Calu3 (cell line): ENCODE measurements at regions not wholly inside any gene's neighbourhood (a gene's known extent, or its start where the extent isn't known, plus 50 kb on each side); places are given as distances from the start of the nearest gene placed in this dataset.
"Not testable (repeated sequence)": the region's sequence is repeated elsewhere in the genome, so short reads cannot be mapped to it uniquely, and the experiment has no call there.

Experiments used
- BruUV-seq: library from RNA; stranded (reverse); fragments of 400-500 nt; replicated peaks from 2 replicates; lab custom pipeline; 2021; lab: Mats Ljungman, UMichigan
- CTCF ChIA-PET: fragments of 300-600 bp; sonication (Branson Sonifier 250); formaldehyde crosslinking; loops from one replicate; lab custom pipeline; 2022; ENCODE audit warnings: antibody characterized with exemption; lab: Charles Lee
- DNase-seq: peaks from one replicate; pipeline ENCODE4 v3.0.0; 2022
- H3K27ac Mint-ChIP-seq: one replicate; pipeline ENCODE4 v1.8.0; 2022; ENCODE audit warnings: mixed read lengths; ENCODE audit not compliant: unreplicated experiment
- H3K27me3 Mint-ChIP-seq: one replicate; pipeline ENCODE4 v1.8.0; 2022; ENCODE audit warnings: mixed read lengths; ENCODE audit not compliant: unreplicated experiment
- H3K36me3 Mint-ChIP-seq: one replicate; pipeline ENCODE4 v1.8.0; 2022; ENCODE audit warnings: mild to moderate bottlenecking, moderate library complexity, mixed read lengths; ENCODE audit not compliant: insufficient read depth, unreplicated experiment
- H3K4me1 Mint-ChIP-seq: one replicate; pipeline ENCODE4 v1.8.0; 2022; ENCODE audit warnings: mild to moderate bottlenecking, low read depth, mixed read lengths; ENCODE audit not compliant: unreplicated experiment
- H3K4me3 Mint-ChIP-seq: one replicate; pipeline ENCODE4 v1.8.0; 2022; ENCODE audit warnings: mild to moderate bottlenecking, low read depth, moderate library complexity, mixed read lengths; ENCODE audit not compliant: unreplicated experiment
- H3K9me3 Mint-ChIP-seq: one replicate; pipeline ENCODE4 v1.8.0; 2022; ENCODE audit warnings: low read depth, mixed read lengths; ENCODE audit not compliant: unreplicated experiment
- CTCF ChIP-seq: fragments of 200-600 bp; IDR thresholded peaks from one replicate; pipeline ENCODE4 v1.8.0; 2022; ENCODE audit warnings: antibody characterized with exemption; ENCODE audit not compliant: unreplicated experiment
- intact Hi-C: fragments of 100-400 bp; cut with micrococcal nuclease; formaldehyde crosslinking; loops from one replicate; pipeline ENCODE4 v1.10.0; 2022; ENCODE audit not compliant: unreplicated experiment

GRCh38 chr2:109720380-109721106 lies 73.6 kb upstream of the RGPD5 start:
- Mint-ChIP-seq H3K4me1 (no peaks in the 10 kb centered on the region), H3K9me3 (no peaks in the 10 kb centered on the region), H3K27me3 (no peaks in the 10 kb centered on the region), H3K4me3 (no peak overlapping the region), H3K36me3 (peaks cover 5% of the 10 kb centered on the region), H3K27ac (no peak overlapping the region)
- no peak for TF ChIP-seq CTCF
- intact Hi-C loops, result no loop called here
- no peak for DNase-seq
- CTCF ChIA-PET, result no interaction called here
- BruUV-seq, result no TSS peak

GRCh38 chr2:109721135-109721534 lies 73.0 kb upstream of the RGPD5 start:
- no peaks in the 10 kb centered on the region for H3K9me3 Mint-ChIP-seq
- peaks cover 5% of the 10 kb centered on the region for H3K36me3 Mint-ChIP-seq
- no TSS peak for BruUV-seq
- no peak for DNase-seq
- H3K27me3 Mint-ChIP-seq, result no peaks in the 10 kb centered on the region
- no peak overlapping the region for H3K27ac Mint-ChIP-seq
- peaks cover under 1% of the 10 kb centered on the region for H3K4me1 Mint-ChIP-seq
- CTCF ChIA-PET, result no interaction called here
- H3K4me3 Mint-ChIP-seq, result no peak overlapping the region
- no peak for TF ChIP-seq CTCF
- intact Hi-C loops, result no loop called here

- peaks cover 5% of the 10 kb centered on the region for H3K36me3 Mint-ChIP-seq
- BruUV-seq, result no TSS peak
Measured at GRCh38 chr2:109721626-109722025, 72.5 kb upstream of the RGPD5 start.

GRCh38 chr2:109722026-109722425 lies 72.1 kb upstream of the RGPD5 start:
- Mint-ChIP-seq H3K27ac (no peak overlapping the region), H3K27me3 (no peaks in the 10 kb centered on the region), H3K4me3 (no peak overlapping the region), H3K9me3 (no peaks in the 10 kb centered on the region), H3K4me1 (peaks cover 10% of the 10 kb centered on the region), H3K36me3 (peaks cover 5% of the 10 kb centered on the region)
- TF ChIP-seq CTCF, result no peak
- no TSS peak for BruUV-seq
- CTCF ChIA-PET, result no interaction called here
- intact Hi-C loops, result no loop called here
- no peak for DNase-seq

More at GRCh38 chr2:109721626-109722025, 72.5 kb upstream of the RGPD5 start:
- Mint-ChIP-seq H3K4me1 (peaks cover 6% of the 10 kb centered on the region), H3K4me3 (no peak overlapping the region), H3K9me3 (no peaks in the 10 kb centered on the region), H3K27me3 (no peaks in the 10 kb centered on the region), H3K27ac (no peak overlapping the region)
- no peak for DNase-seq
- no peak for TF ChIP-seq CTCF
- CTCF ChIA-PET, result no interaction called here
- intact Hi-C loops, result no loop called here

GRCh38 chr2:109722640-109723039 lies 71.5 kb upstream of the RGPD5 start:
- H3K36me3 Mint-ChIP-seq, CTCF ChIA-PET, DNase-seq, H3K9me3 Mint-ChIP-seq, intact Hi-C loops, H3K27me3 Mint-ChIP-seq, H3K27ac Mint-ChIP-seq, H3K4me3 Mint-ChIP-seq, BruUV-seq: not testable (repeated sequence)
- peaks cover 12% of the 10 kb centered on the region for H3K4me1 Mint-ChIP-seq

GRCh38 chr2:109723153-109723552 lies 71.0 kb upstream of the RGPD5 start:
- H3K4me1 Mint-ChIP-seq, result peaks cover 12% of the 10 kb centered on the region
- intact Hi-C loops, H3K36me3 Mint-ChIP-seq, H3K27me3 Mint-ChIP-seq, H3K9me3 Mint-ChIP-seq, BruUV-seq, H3K27ac Mint-ChIP-seq, H3K4me3 Mint-ChIP-seq, CTCF ChIA-PET, DNase-seq: not testable (repeated sequence)
